Esophagus squamous epithelium (tissue), 4 donors: ENCODE measurements at regions not wholly inside any gene's neighbourhood (a gene's known extent, or its start where the extent isn't known, plus 50 kb on each side); places are given as distances from the start of the nearest gene placed in this dataset.

Experiments used
- POLR2A ChIP-seq, 4 donors: fragments of 450-650 bp; IDR thresholded peaks; one replicate each; pipeline ENCODE4 v1.6.1; 2017; ENCODE audit warnings: antibody characterized with exemption in 4 of 4, mild to moderate bottlenecking in 4 of 4, moderate library complexity in 3 of 4
- TF ChIP-seq, protein P1 (sequence below), 6 experiments: fragments of 450-650 bp in 4 of 6; fragments of 200-600 bp in 2 of 6; sonication (generic) in 2 of 6; IDR thresholded peaks; one replicate each; pipeline ENCODE4 v1.5.1; 2016 to 2019; ENCODE audit warnings: antibody characterized with exemption in 6 of 6, mild to moderate bottlenecking in 4 of 6, moderate library complexity in 4 of 6

DNA sequence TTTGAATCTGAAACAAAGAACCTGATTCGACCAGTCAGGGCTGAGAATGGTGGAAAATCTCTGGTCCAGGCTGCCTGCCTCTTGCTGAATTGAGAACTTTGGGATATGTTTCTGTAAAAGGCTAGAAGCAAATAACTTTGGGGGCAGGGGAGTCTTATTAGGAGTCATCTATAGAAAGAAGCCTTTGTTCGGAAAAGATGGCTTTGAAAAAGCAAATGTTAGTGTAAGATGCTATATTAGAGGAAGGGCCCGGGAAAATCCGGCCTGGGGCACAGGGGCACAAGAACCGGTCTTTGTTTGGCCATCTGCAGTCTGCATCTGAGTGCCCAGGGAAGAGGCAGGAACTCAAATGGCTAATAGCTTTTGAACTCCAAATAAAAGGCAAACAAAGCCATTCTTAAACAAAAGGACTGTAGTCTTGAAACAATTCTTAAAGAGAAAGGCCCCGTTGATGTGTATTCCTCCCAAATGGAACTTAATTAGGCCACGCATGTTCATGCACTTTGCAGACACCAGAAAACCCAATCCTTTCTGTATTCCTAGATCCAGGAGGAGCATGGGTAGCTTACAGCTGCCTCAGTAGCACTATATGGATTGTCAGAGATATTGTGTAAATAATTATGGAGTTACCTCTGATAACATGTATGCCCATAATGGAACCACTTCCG lies 180.0 kb upstream of the ARL4C start:
- TF ChIP-seq, protein P1, sequence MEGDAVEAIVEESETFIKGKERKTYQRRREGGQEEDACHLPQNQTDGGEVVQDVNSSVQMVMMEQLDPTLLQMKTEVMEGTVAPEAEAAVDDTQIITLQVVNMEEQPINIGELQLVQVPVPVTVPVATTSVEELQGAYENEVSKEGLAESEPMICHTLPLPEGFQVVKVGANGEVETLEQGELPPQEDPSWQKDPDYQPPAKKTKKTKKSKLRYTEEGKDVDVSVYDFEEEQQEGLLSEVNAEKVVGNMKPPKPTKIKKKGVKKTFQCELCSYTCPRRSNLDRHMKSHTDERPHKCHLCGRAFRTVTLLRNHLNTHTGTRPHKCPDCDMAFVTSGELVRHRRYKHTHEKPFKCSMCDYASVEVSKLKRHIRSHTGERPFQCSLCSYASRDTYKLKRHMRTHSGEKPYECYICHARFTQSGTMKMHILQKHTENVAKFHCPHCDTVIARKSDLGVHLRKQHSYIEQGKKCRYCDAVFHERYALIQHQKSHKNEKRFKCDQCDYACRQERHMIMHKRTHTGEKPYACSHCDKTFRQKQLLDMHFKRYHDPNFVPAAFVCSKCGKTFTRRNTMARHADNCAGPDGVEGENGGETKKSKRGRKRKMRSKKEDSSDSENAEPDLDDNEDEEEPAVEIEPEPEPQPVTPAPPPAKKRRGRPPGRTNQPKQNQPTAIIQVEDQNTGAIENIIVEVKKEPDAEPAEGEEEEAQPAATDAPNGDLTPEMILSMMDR (IDR thresholded peaks at IDR 0.05) = no peak
- no peak for TF ChIP-seq POLR2A (IDR thresholded peaks at IDR 0.05)
